ENCODE measurements at regions not wholly inside any gene's neighbourhood (a gene's known extent, or its start where the extent isn't known, plus 50 kb on each side); places are given as distances from the start of the nearest gene placed in this dataset.

DNA sequence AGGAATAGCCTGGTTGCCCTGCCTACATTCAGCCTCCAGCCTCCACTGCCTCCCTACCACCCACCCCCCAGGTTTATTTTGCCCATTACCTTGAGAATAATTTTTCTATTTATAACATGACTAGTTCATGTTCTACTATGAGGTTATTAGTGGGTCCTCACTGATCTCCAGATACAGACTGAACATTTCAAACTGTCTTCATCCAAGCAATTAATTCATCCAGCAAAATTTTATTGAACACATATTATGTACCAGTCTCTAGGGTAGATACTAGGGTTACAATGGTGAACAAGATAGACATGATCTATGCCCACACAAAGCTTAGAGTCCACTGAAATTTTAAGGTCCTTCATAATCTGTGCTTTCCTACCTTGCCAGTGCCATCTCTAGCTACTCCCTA is 51.6 kb upstream of the FHIP2A start:
- Mint-ChIP-seq H3K27me3 (peaks cover 37% of the 10 kb centered on the region), H3K36me3 (ENCODE audit: low read depth) (no peaks in the 10 kb centered on the region), H3K27ac (no peak overlapping the region), H3K4me1 (ENCODE audit: low read depth) (no peaks in the 10 kb centered on the region), H3K9me3 (no peaks in the 10 kb centered on the region), H3K4me3 (no peak overlapping the region)
- intact Hi-C loops (cut with micrococcal nuclease): no loop called here

DNA sequence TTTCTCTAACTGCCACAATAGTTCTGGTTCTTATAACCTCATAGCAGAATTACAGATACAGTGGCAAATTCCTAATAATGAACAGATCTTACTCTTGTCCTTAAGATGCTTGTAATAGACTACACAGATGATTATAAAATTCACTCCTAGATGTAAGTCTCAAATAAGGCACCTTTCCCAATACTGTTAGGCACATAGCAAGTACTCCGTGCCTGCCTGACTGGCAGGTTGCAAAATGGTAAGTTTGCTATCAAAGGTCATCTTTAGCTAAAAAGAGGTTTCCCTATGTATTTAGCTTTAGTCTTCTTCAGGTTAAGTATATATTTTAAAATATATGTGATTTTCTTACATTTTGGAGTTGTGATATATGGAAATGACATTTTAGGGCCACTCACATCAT is 50.4 kb upstream of the FHIP2A start:
- Mint-ChIP-seq H3K36me3 (ENCODE audit: low read depth) (no peaks in the 10 kb centered on the region), H3K4me3 (no peak overlapping the region), H3K9me3 (no peaks in the 10 kb centered on the region), H3K4me1 (ENCODE audit: low read depth) (no peaks in the 10 kb centered on the region), H3K27ac (no peak overlapping the region), H3K27me3 (peaks cover 39% of the 10 kb centered on the region)
- intact Hi-C loops (cut with micrococcal nuclease): no loop called here

GRCh38 chr10:114771749-114772148 is 49.8 kb upstream of the FHIP2A start:
- intact Hi-C loops (cut with micrococcal nuclease): no loop called here
- no peak overlapping the region for H3K4me3 Mint-ChIP-seq
- H3K27ac Mint-ChIP-seq: no peak overlapping the region
- peaks cover 37% of the 10 kb centered on the region for H3K27me3 Mint-ChIP-seq
- H3K9me3 Mint-ChIP-seq: no peaks in the 10 kb centered on the region
- H3K36me3 Mint-ChIP-seq (ENCODE audit: low read depth): no peaks in the 10 kb centered on the region
- H3K4me1 Mint-ChIP-seq (ENCODE audit: low read depth): no peaks in the 10 kb centered on the region
